HCT116 (cell line): ENCODE measurements at regions not wholly inside any gene's neighbourhood (a gene's known extent, or its start where the extent isn't known, plus 50 kb on each side); places are given as distances from the start of the nearest gene placed in this dataset.

Experiments
- ATAC-seq: fragments of 200-7000 bp; cut with Tn5 transposase; 2 replicates; pipeline ENCODE4 v1.9.1; 2020; ENCODE audit warnings: mild to moderate bottlenecking, moderate library complexity
- BruUV-seq: library from RNA; stranded (reverse); fragments of 400-500 nt; replicated peaks from 2 replicates; lab custom pipeline; 2021; lab: Mats Ljungman, UMichigan
- CTCF ChIA-PET: fragments of 300-600 bp; sonication (Branson Sonifier 250); formaldehyde crosslinking; loops from one replicate; lab custom pipeline; 2021; ENCODE audit warnings: antibody characterized with exemption; lab: Charles Lee
- POLR2A ChIA-PET: fragments of 300-600, 350-600 bp; sonication (Branson Sonifier 250); formaldehyde crosslinking; loops from one replicate; lab custom pipeline; 2021; ENCODE audit warnings: antibody characterized with exemption; lab: Charles Lee
- RAD21 ChIA-PET, 2 experiments: fragments of 300-600 bp; sonication (Branson Sonifier 250); formaldehyde crosslinking; loops; one replicate each; lab custom pipeline; 2023; ENCODE audit warnings: low total read pairs in 2 of 2; ENCODE audit not compliant: uncharacterized antibody in 2 of 2, unreplicated experiment in 2 of 2, low non-redundant PET in 1 of 2; lab: Charles Lee
- DNase-seq: peaks from one replicate; pipeline ENCODE4 v3.0.0-alpha.2; 2010; ENCODE audit warnings: low read depth, low spot score
- H2AFZ ChIP-seq: fragments of 200-600 bp; shearing (Covaris generic), sonication (generic); 2 replicates; pipeline ENCODE4 v1.6.1; 2017; ENCODE audit warnings: low read depth, mixed run types, mixed read lengths, antibody characterized with exemption, low read length; ENCODE audit not compliant: poor library complexity, severe bottlenecking
- H3K27ac ChIP-seq: 2 replicates; pipeline ENCODE4 v1.5.1; 2012; ENCODE audit warnings: low read depth, low read length
- H3K27me3 ChIP-seq: fragments of 200-600 bp; sonication (generic); 2 replicates; pipeline ENCODE4 v1.6.1; 2016; ENCODE audit warnings: mixed run types, low read length, mixed read lengths; ENCODE audit not compliant: insufficient read depth
- H3K36me3 ChIP-seq, 2 experiments: fragments of 200-500 bp in 1 of 2; fragments of 200-600 bp in 1 of 2; sonication (Bioruptor generic) in 1 of 2; sonication (generic) in 1 of 2; 2 replicates each; pipeline versions ENCODE4 v1.5.1 to v1.6.1; 2014 to 2016; ENCODE audit warnings: low read length in 2 of 2, inconsistent platforms in 1 of 2, mixed read lengths in 1 of 2, mixed run types in 1 of 2; ENCODE audit not compliant: insufficient read depth in 2 of 2, control insufficient read depth in 1 of 2
- H3K4me1 ChIP-seq, 2 experiments: fragments of 200-600 bp in 1 of 2; sonication (generic) in 1 of 2; 2 replicates each; pipeline versions ENCODE4 v1.5.1 to v1.6.1; 2012 to 2017; ENCODE audit warnings: low read length in 2 of 2, inconsistent platforms in 1 of 2, mild to moderate bottlenecking in 1 of 2, mixed read lengths in 1 of 2, mixed run types in 1 of 2, moderate library complexity in 1 of 2; ENCODE audit not compliant: insufficient read depth in 2 of 2, control insufficient read depth in 1 of 2
- H3K4me2 ChIP-seq: fragments of 200-600 bp; sonication (generic); 2 replicates; pipeline ENCODE4 v1.6.1; 2017; ENCODE audit warnings: mixed run types, low read length, mixed read lengths
- H3K4me3 ChIP-seq, 2 experiments: fragments of 200-600 bp in 1 of 2; sonication (generic) in 1 of 2; replicated peaks in 1 of 2; 2 replicates each; pipeline ENCODE4 v1.5.1; 2011 to 2016; ENCODE audit warnings: low read length in 2 of 2, control low read depth in 1 of 2, low read depth in 1 of 2, mild to moderate bottlenecking in 1 of 2, mixed read lengths in 1 of 2, mixed run types in 1 of 2
- H3K79me2 ChIP-seq: fragments of 200-600 bp; sonication (generic); 2 replicates; pipeline ENCODE4 v1.6.1; 2017; ENCODE audit warnings: mild to moderate bottlenecking, mixed run types, low read length, moderate library complexity, mixed read lengths; ENCODE audit not compliant: insufficient read depth
- H3K9ac ChIP-seq: fragments of 200-600 bp; sonication (generic); 2 replicates; pipeline ENCODE4 v1.6.1; 2016; ENCODE audit warnings: low read length, mixed read lengths
- H3K9me2 ChIP-seq: fragments of 200-600 bp; sonication (generic), shearing (Covaris generic); 2 replicates; pipeline ENCODE4 v1.6.1; 2017; ENCODE audit warnings: mixed run types, mild to moderate bottlenecking, moderate library complexity; ENCODE audit not compliant: insufficient read depth
- H3K9me3 ChIP-seq, 2 experiments: fragments of 200-500 bp in 1 of 2; fragments of 200-600 bp in 1 of 2; sonication (Bioruptor generic) in 1 of 2; sonication (generic) in 1 of 2; 2 replicates each; pipeline ENCODE4 v1.6.1; 2014 to 2017; ENCODE audit warnings: low read length in 2 of 2, mixed read lengths in 2 of 2, inconsistent platforms in 1 of 2, low read depth in 1 of 2, mild to moderate bottlenecking in 1 of 2, mixed run types in 1 of 2, moderate library complexity in 1 of 2; ENCODE audit not compliant: control insufficient read depth in 1 of 2, insufficient read depth in 1 of 2
- H4K20me1 ChIP-seq: fragments of 200-600 bp; sonication (generic), shearing (Covaris generic); 2 replicates; pipeline ENCODE4 v1.6.1; 2017; ENCODE audit warnings: mixed run types, mild to moderate bottlenecking, moderate library complexity; ENCODE audit not compliant: insufficient read depth
- CBX3 ChIP-seq: IDR thresholded peaks from 2 replicates; pipeline ENCODE4 v1.6.1; 2012; ENCODE audit warnings: low read depth
- CEBPB ChIP-seq: IDR thresholded peaks from 2 replicates; pipeline ENCODE4 v1.6.1; 2012; ENCODE audit warnings: low read depth
- EGR1 ChIP-seq: IDR thresholded peaks from 2 replicates; pipeline ENCODE4 v1.6.1; 2012; ENCODE audit warnings: low read depth
- EZH2 ChIP-seq: fragments of 200-600 bp; sonication (generic); IDR thresholded peaks from 2 replicates; pipeline ENCODE4 v1.6.1; 2017; ENCODE audit warnings: antibody characterized with exemption, mixed run types
- EZH2phosphoT487 ChIP-seq: fragments of 200-600 bp; IDR thresholded peaks from 2 replicates; pipeline ENCODE4 v1.6.1; 2018; ENCODE audit warnings: antibody characterized with exemption, borderline replicate concordance
- FOSL1 ChIP-seq: IDR thresholded peaks from 2 replicates; pipeline ENCODE4 v1.6.1; 2012; ENCODE audit warnings: low read depth
- POLR2AphosphoS5 ChIP-seq: IDR thresholded peaks from 2 replicates; pipeline ENCODE4 v1.6.1; 2011; ENCODE audit warnings: mild to moderate bottlenecking, low read depth, low read length, moderate library complexity
- SIN3A ChIP-seq: IDR thresholded peaks from 2 replicates; pipeline ENCODE4 v1.6.1; 2012; ENCODE audit warnings: low read depth
- SP1 ChIP-seq: IDR thresholded peaks from 2 replicates; pipeline ENCODE4 v1.6.1; 2012; ENCODE audit warnings: low read depth
- SRF ChIP-seq: IDR thresholded peaks from 2 replicates; pipeline ENCODE4 v1.6.1; 2012; ENCODE audit warnings: low read depth
- ZNF274 ChIP-seq: fragments of 200-500 bp; sonication (Bioruptor generic); IDR thresholded peaks from 2 replicates; pipeline ENCODE4 v1.6.1; 2014; ENCODE audit warnings: mild to moderate bottlenecking, low read depth, low read length, inconsistent platforms
- intact Hi-C: fragments of 100-400 bp; cut with micrococcal nuclease; formaldehyde crosslinking; loops from 2 replicates; pipeline ENCODE4 v1.10.0; 2022
- TF ChIP-seq, protein P1 (sequence below): IDR thresholded peaks from 2 replicates; pipeline ENCODE4 v1.6.1; 2011; ENCODE audit warnings: mild to moderate bottlenecking, low read length, moderate library complexity; ENCODE audit not compliant: insufficient replicate concordance; ENCODE audit errors: extremely low read depth
- TF ChIP-seq, protein P2 (sequence below), 3 experiments: fragments of 200-600 bp in 1 of 3; sonication (generic) in 1 of 3; IDR thresholded peaks in 2 of 3; conservative IDR thresholded peaks in 1 of 3; 2 replicates each; pipeline ENCODE4 v1.5.1; 2012 to 2017; ENCODE audit warnings: low read depth in 2 of 3, low read length in 2 of 3, antibody characterized with exemption in 1 of 3, borderline replicate concordance in 1 of 3, control low read depth in 1 of 3, mild to moderate bottlenecking in 1 of 3, mixed read lengths in 1 of 3, mixed run types in 1 of 3, moderate library complexity in 1 of 3; ENCODE audit not compliant: insufficient read depth in 1 of 3
- TF ChIP-seq, protein P3 (sequence below): IDR thresholded peaks from 2 replicates; pipeline ENCODE4 v1.6.1; 2012
- TF ChIP-seq, protein P4 (sequence below): IDR thresholded peaks from 2 replicates; pipeline ENCODE4 v1.6.1; 2012

DNA sequence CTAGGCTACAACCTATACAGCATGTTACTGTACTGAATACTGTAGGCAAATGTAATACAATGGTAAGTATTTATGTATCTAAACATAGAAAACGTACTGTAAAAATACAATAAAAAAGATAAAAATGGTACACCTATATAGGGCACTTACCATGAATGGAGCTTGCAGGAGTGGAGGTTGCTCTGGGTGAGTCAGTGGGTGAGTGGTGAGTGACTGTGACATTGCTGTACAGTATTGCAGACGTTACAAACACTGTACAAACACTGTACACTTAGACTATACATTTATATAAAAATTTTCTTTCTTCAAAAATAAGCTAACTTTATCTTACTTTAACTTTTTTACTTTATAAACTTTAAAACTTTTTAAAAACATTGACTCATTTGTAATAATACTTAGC lies 190.3 kb upstream of the NR3C2 start:
- DNase-seq (no peak), ATAC-seq (no peak)
- CTCF ChIA-PET: no interaction called here
- intact Hi-C loops: no loop called here
- Histone ChIP-seq H3K27me3 (no peaks in the 10 kb centered on the region), H3K9me2 (no peaks in the 10 kb centered on the region), H3K4me2 (no peak overlapping the region), H4K20me1 (no peaks in the 10 kb centered on the region), H3K27ac (no peak overlapping the region), H3K79me2 (no peaks in the 10 kb centered on the region), H2AFZ (no peak overlapping the region), H3K4me3 (no peak overlapping the region), H3K4me1 (peaks cover 0 to 4% of the 10 kb centered on the region in 2 experiments; a peak in 1 of 4 replicates), H3K9me3 (no peaks in the 10 kb centered on the region; a peak in 2 of 4 replicates), H3K9ac (no peak overlapping the region), H3K36me3 (no peaks in the 10 kb centered on the region)
- POLR2A ChIA-PET: no interaction called here
- TF ChIP-seq EZH2 (no peak), ZNF274 (no peak), EZH2phosphoT487 (no peak), SIN3A (no peak), SRF (no peak), EGR1 (no peak), POLR2AphosphoS5 (no peak), CEBPB (no peak), FOSL1 (no peak), SP1 (no peak), CBX3 (no peak)
- TF ChIP-seq, protein P1, sequence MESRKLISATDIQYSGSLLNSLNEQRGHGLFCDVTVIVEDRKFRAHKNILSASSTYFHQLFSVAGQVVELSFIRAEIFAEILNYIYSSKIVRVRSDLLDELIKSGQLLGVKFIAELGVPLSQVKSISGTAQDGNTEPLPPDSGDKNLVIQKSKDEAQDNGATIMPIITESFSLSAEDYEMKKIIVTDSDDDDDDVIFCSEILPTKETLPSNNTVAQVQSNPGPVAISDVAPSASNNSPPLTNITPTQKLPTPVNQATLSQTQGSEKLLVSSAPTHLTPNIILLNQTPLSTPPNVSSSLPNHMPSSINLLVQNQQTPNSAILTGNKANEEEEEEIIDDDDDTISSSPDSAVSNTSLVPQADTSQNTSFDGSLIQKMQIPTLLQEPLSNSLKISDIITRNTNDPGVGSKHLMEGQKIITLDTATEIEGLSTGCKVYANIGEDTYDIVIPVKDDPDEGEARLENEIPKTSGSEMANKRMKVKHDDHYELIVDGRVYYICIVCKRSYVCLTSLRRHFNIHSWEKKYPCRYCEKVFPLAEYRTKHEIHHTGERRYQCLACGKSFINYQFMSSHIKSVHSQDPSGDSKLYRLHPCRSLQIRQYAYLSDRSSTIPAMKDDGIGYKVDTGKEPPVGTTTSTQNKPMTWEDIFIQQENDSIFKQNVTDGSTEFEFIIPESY: no peak
- TF ChIP-seq, protein P2, sequence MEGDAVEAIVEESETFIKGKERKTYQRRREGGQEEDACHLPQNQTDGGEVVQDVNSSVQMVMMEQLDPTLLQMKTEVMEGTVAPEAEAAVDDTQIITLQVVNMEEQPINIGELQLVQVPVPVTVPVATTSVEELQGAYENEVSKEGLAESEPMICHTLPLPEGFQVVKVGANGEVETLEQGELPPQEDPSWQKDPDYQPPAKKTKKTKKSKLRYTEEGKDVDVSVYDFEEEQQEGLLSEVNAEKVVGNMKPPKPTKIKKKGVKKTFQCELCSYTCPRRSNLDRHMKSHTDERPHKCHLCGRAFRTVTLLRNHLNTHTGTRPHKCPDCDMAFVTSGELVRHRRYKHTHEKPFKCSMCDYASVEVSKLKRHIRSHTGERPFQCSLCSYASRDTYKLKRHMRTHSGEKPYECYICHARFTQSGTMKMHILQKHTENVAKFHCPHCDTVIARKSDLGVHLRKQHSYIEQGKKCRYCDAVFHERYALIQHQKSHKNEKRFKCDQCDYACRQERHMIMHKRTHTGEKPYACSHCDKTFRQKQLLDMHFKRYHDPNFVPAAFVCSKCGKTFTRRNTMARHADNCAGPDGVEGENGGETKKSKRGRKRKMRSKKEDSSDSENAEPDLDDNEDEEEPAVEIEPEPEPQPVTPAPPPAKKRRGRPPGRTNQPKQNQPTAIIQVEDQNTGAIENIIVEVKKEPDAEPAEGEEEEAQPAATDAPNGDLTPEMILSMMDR (IDR thresholded peaks at IDR 0.05 in 2 of 3, conservative IDR thresholded peaks at IDR 0.05 in 1 of 3; ENCODE audit: borderline replicate concordance in 1 of 3, insufficient read depth in 1 of 3, low read depth in 2 of 3, low read length in 2 of 3): no peak
- TF ChIP-seq, protein P3, sequence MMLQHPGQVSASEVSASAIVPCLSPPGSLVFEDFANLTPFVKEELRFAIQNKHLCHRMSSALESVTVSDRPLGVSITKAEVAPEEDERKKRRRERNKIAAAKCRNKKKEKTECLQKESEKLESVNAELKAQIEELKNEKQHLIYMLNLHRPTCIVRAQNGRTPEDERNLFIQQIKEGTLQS: no peak
- TF ChIP-seq, protein P4, sequence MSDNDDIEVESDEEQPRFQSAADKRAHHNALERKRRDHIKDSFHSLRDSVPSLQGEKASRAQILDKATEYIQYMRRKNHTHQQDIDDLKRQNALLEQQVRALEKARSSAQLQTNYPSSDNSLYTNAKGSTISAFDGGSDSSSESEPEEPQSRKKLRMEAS: no peak
- RAD21 ChIA-PET: no interaction called here
- BruUV-seq: no TSS peak
